ENCODE measurements at regions not wholly inside any gene's neighbourhood (a gene's known extent, or its start where the extent isn't known, plus 50 kb on each side); places are given as distances from the start of the nearest gene placed in this dataset.

GRCh38 chr22:46069521-46070214 is 80.7 kb upstream of the PPARA start:
- Histone ChIP-seq H3K27me3 (ENCODE audit: low read length) (no peaks in the 10 kb centered on the region), H3K4me3 (ENCODE audit: insufficient read depth, low read length, poor library complexity, severe bottlenecking) (no peak overlapping the region), H3K9ac (ENCODE audit: low read length) (no peak overlapping the region), H3F3A (ENCODE audit: insufficient read depth) (no peaks in the 10 kb centered on the region), H2AFZ (ENCODE audit: low read depth, low read length, severe bottlenecking) (no peak overlapping the region), H4K20me1 (ENCODE audit: low read depth, low read length) (no peaks in the 10 kb centered on the region), H3K4me2 (ENCODE audit: low read depth, low read length, poor library complexity, severe bottlenecking) (no peak overlapping the region), H3K36me3 (ENCODE audit: low read length) (no peaks in the 10 kb centered on the region), H3K9me2 (replicated peaks; ENCODE audit: insufficient read depth, low read length) (no peaks in the 10 kb centered on the region), H3K79me2 (ENCODE audit: insufficient read depth, low read length) (no peaks in the 10 kb centered on the region), H3K27ac (ENCODE audit: low read depth, low read length) (no peak overlapping the region), H3K9me3 (ENCODE audit: insufficient read depth, low read length) (no peaks in the 10 kb centered on the region)
- TF ChIP-seq EZH2phosphoT487 (conservative IDR thresholded peaks at IDR 0.05; ENCODE audit: low read length) (no peak), CTCF (IDR thresholded peaks at IDR 0.05; ENCODE audit: insufficient read depth, low read length, poor library complexity, severe bottlenecking) (no peak)

GRCh38 chr22:46070215-46070802 is 80.0 kb upstream of the PPARA start:
- Histone ChIP-seq H3K79me2 (ENCODE audit: insufficient read depth, low read length) (no peaks in the 10 kb centered on the region), H3K9me3 (ENCODE audit: insufficient read depth, low read length) (no peaks in the 10 kb centered on the region), H3K9ac (ENCODE audit: low read length) (no peak overlapping the region)

GRCh38 chr22:46070803-46071450 is 79.4 kb upstream of the PPARA start:
- no peaks in the 10 kb centered on the region for H3K9me2 ChIP-seq (replicated peaks; ENCODE audit: insufficient read depth, low read length)
- H3K79me2 ChIP-seq (ENCODE audit: insufficient read depth, low read length) = no peaks in the 10 kb centered on the region
- H3K4me2 ChIP-seq (ENCODE audit: low read depth, low read length, poor library complexity, severe bottlenecking) = no peak overlapping the region
- H3K27me3 ChIP-seq (ENCODE audit: low read length) = no peaks in the 10 kb centered on the region
- H4K20me1 ChIP-seq (ENCODE audit: low read depth, low read length) = no peaks in the 10 kb centered on the region
- H3K9me3 ChIP-seq (ENCODE audit: insufficient read depth, low read length) = no peaks in the 10 kb centered on the region
- H2AFZ ChIP-seq (ENCODE audit: low read depth, low read length, severe bottlenecking) = no peak overlapping the region
- no peak overlapping the region for H3K9ac ChIP-seq (ENCODE audit: low read length)
- no peak overlapping the region for H3K27ac ChIP-seq (ENCODE audit: low read depth, low read length)
- no peak overlapping the region for H3K4me3 ChIP-seq (ENCODE audit: insufficient read depth, low read length, poor library complexity, severe bottlenecking)
- no peaks in the 10 kb centered on the region for H3K36me3 ChIP-seq (ENCODE audit: low read length)
- H3F3A ChIP-seq (ENCODE audit: insufficient read depth) = no peaks in the 10 kb centered on the region
- TF ChIP-seq EZH2phosphoT487 (conservative IDR thresholded peaks at IDR 0.05; ENCODE audit: low read length) (no peak), CTCF (IDR thresholded peaks at IDR 0.05; ENCODE audit: insufficient read depth, low read length, poor library complexity, severe bottlenecking) (no peak)

More at GRCh38 chr22:46070215-46070802, 80.0 kb upstream of the PPARA start:
- H3K4me3 ChIP-seq (ENCODE audit: insufficient read depth, low read length, poor library complexity, severe bottlenecking) = no peak overlapping the region
- TF ChIP-seq EZH2phosphoT487 (conservative IDR thresholded peaks at IDR 0.05; ENCODE audit: low read length) = no peak
- no peak for TF ChIP-seq CTCF (IDR thresholded peaks at IDR 0.05; ENCODE audit: insufficient read depth, low read length, poor library complexity, severe bottlenecking)
- H3K4me2 ChIP-seq (ENCODE audit: low read depth, low read length, poor library complexity, severe bottlenecking) = no peak overlapping the region
- no peaks in the 10 kb centered on the region for H3K36me3 ChIP-seq (ENCODE audit: low read length)
- H3K9me2 ChIP-seq (replicated peaks; ENCODE audit: insufficient read depth, low read length) = no peaks in the 10 kb centered on the region
- no peak overlapping the region for H3K27ac ChIP-seq (ENCODE audit: low read depth, low read length)
- H4K20me1 ChIP-seq (ENCODE audit: low read depth, low read length) = no peaks in the 10 kb centered on the region
- H3K27me3 ChIP-seq (ENCODE audit: low read length) = no peaks in the 10 kb centered on the region
- no peaks in the 10 kb centered on the region for H3F3A ChIP-seq (ENCODE audit: insufficient read depth)
- no peak overlapping the region for H2AFZ ChIP-seq (ENCODE audit: low read depth, low read length, severe bottlenecking)

All from SU-DHL-6 (cell line).